ENCODE measurements at regions not wholly inside any gene's neighbourhood (a gene's known extent, or its start where the extent isn't known, plus 50 kb on each side); places are given as distances from the start of the nearest gene placed in this dataset.

DNA sequence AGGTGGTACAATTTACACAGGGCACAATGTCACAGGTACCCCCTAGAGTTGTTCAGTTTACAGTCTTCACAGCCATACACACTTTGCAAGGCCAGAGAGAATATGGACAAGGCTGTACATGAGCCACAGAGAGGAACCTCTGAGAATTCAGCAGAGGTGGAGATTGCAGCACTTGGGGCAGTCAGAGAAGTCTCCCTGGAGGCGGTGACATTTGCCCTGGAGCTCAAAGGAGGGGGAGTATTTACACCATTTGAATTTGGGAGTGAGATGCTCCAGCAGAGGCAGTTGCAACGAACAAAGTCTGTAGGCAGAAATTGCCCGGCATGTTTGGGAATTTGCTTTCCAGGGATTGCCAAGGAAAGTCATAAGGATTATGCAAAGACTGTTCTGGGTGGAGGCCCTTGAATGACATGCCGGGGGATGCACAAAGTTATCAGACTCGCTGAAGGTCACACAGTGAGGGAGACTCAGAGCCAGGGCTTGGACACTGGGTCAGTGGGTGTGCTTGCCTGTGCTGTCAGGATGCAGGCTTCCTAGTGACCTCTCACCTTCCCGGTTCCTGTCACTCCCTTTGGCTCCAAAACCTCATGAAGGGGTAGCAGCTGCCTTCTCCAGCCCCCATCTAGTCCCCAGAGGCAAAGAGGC is 160.7 kb upstream of the PCBD1 start:
- no peak for TF ChIP-seq CTCF (IDR thresholded peaks at IDR 0.05)
- TF ChIP-seq REST (IDR thresholded peaks at IDR 0.05; ENCODE audit: low read depth, low read length): no peak
- no peak for TF ChIP-seq EP300 (IDR thresholded peaks at IDR 0.05; ENCODE audit: borderline replicate concordance in 1 of 2, low read depth in 1 of 2, low read length in 1 of 2)
- TF ChIP-seq POLR2AphosphoS5 (IDR thresholded peaks at IDR 0.05; ENCODE audit: low read depth, low read length): no peak
